Endodermal cell (in vitro differentiated cells): ENCODE measurements at regions not wholly inside any gene's neighbourhood (a gene's known extent, or its start where the extent isn't known, plus 50 kb on each side); places are given as distances from the start of the nearest gene placed in this dataset.
A peak's percentile ranks its signal among the peaks of the same experiment; 100 is the strongest.

ENCODE experiments used
- DNase-seq: peaks from one replicate; pipeline ENCODE4 v3.0.0-alpha.2; 2017
- H3K27ac ChIP-seq: 2 replicates; pipeline ENCODE4 v1.5.1; 2013; ENCODE audit warnings: mild to moderate bottlenecking, low read depth, low read length, moderate library complexity
- H3K27me3 ChIP-seq: 2 replicates; pipeline ENCODE4 v1.6.1; 2013; ENCODE audit warnings: mild to moderate bottlenecking, low read length, moderate library complexity; ENCODE audit not compliant: insufficient read depth, control insufficient read depth, poor library complexity, severe bottlenecking
- H3K36me3 ChIP-seq: 2 replicates; pipeline ENCODE4 v1.7.0; 2013; ENCODE audit warnings: mild to moderate bottlenecking, low read length, moderate library complexity; ENCODE audit not compliant: control insufficient read depth, insufficient read depth
- H3K4me1 ChIP-seq: one replicate; pipeline ENCODE4 v1.7.0; 2013; ENCODE audit warnings: low read length; ENCODE audit not compliant: control insufficient read depth, insufficient read depth
- H3K4me3 ChIP-seq: 2 replicates; pipeline ENCODE4 v1.5.1; 2013; ENCODE audit warnings: mild to moderate bottlenecking, low read length, moderate library complexity
- H3K9ac ChIP-seq: 2 replicates; pipeline ENCODE4 v1.6.1; 2013; ENCODE audit warnings: mild to moderate bottlenecking, low read length, moderate library complexity; ENCODE audit not compliant: poor library complexity, severe bottlenecking; ENCODE audit errors: extremely low read depth
- H3K9me3 ChIP-seq: 2 replicates; pipeline ENCODE4 v1.6.1; 2013; ENCODE audit warnings: mild to moderate bottlenecking, low read length, moderate library complexity; ENCODE audit not compliant: control insufficient read depth
- H3K27ac Mint-ChIP-seq: 2 replicates; pipeline ENCODE4 v1.8.0; 2020; ENCODE audit warnings: mixed read lengths
- H3K27me3 Mint-ChIP-seq: 2 replicates; pipeline ENCODE4 v1.8.0; 2021; ENCODE audit warnings: mild to moderate bottlenecking, mixed read lengths; ENCODE audit not compliant: insufficient read depth
- H3K36me3 Mint-ChIP-seq: 2 replicates; pipeline ENCODE4 v1.8.0; 2020; ENCODE audit warnings: low read depth, mixed read lengths
- H3K4me1 Mint-ChIP-seq: 2 replicates; pipeline ENCODE4 v1.8.0; 2020; ENCODE audit warnings: mixed read lengths
- H3K4me3 Mint-ChIP-seq: 2 replicates; pipeline ENCODE4 v1.8.0; 2020; ENCODE audit warnings: mild to moderate bottlenecking, moderate library complexity, mixed read lengths
- H3K9me3 Mint-ChIP-seq: 2 replicates; pipeline ENCODE4 v1.8.0; 2020; ENCODE audit warnings: mild to moderate bottlenecking, mixed read lengths
- WGBS, 2 experiments: methylation state at CpG; one replicate each; pipeline versions ENCODE4 v1.1.5 to v1.1.7; 2013; ENCODE audit warnings: missing lambda C conversion rate in 2 of 2, mixed read lengths in 1 of 2; ENCODE audit not compliant: insufficient coverage in 1 of 2, insufficient read length in 1 of 2; 5-methylcytosine and 5-hydroxymethylcytosine counted together
- TF ChIP-seq, protein P1 (sequence below): fragments of 200-600 bp; sonication (generic); conservative IDR thresholded peaks from 2 replicates; pipeline ENCODE4 v1.5.0; 2021; ENCODE audit warnings: antibody characterized with exemption, mild to moderate bottlenecking

DNA sequence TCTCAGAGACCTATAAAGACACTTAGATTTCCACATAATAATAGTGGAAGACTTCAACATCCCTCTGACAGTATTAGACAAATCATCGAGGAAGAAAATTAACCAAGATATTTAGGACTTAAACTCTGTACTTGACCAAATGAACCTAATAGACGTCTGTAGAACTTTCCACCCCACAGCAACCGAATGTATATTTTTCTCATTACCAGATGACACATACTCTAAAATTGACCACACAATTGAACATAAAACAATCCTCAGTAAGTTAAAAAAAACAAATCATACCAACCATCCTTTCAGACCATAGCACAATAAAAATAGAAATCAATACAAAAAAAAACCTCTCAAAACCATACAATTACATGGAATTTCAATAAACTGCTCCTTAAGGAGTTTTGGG, 201.0 kb downstream of the POSTN start:
- Histone ChIP-seq H3K27ac (no peak overlapping the region), H3K27me3 (no peaks in the 10 kb centered on the region), H3K4me3 (no peak overlapping the region), H3K9me3 (peaks cover 12% of the 10 kb centered on the region), H3K4me1 (no peaks in the 10 kb centered on the region), H3K9ac (no peak overlapping the region), H3K36me3 (no peaks in the 10 kb centered on the region)
- no peak overlapping the region for H3K27ac Mint-ChIP-seq
- no peak for DNase-seq
- H3K27me3 Mint-ChIP-seq, result peaks cover 1% of the 10 kb centered on the region
- TF ChIP-seq, protein P1, sequence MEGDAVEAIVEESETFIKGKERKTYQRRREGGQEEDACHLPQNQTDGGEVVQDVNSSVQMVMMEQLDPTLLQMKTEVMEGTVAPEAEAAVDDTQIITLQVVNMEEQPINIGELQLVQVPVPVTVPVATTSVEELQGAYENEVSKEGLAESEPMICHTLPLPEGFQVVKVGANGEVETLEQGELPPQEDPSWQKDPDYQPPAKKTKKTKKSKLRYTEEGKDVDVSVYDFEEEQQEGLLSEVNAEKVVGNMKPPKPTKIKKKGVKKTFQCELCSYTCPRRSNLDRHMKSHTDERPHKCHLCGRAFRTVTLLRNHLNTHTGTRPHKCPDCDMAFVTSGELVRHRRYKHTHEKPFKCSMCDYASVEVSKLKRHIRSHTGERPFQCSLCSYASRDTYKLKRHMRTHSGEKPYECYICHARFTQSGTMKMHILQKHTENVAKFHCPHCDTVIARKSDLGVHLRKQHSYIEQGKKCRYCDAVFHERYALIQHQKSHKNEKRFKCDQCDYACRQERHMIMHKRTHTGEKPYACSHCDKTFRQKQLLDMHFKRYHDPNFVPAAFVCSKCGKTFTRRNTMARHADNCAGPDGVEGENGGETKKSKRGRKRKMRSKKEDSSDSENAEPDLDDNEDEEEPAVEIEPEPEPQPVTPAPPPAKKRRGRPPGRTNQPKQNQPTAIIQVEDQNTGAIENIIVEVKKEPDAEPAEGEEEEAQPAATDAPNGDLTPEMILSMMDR, result no peak
- 92 to 96% methylated on average over 3 of the region's 3 CpGs for WGBS, 2 experiments
- peaks cover 16% of the 10 kb centered on the region for H3K9me3 Mint-ChIP-seq
- H3K36me3 Mint-ChIP-seq, result no peaks in the 10 kb centered on the region
- H3K4me1 Mint-ChIP-seq, result peaks cover 17% of the 10 kb centered on the region
- H3K4me3 Mint-ChIP-seq, result no peak overlapping the region

DNA sequence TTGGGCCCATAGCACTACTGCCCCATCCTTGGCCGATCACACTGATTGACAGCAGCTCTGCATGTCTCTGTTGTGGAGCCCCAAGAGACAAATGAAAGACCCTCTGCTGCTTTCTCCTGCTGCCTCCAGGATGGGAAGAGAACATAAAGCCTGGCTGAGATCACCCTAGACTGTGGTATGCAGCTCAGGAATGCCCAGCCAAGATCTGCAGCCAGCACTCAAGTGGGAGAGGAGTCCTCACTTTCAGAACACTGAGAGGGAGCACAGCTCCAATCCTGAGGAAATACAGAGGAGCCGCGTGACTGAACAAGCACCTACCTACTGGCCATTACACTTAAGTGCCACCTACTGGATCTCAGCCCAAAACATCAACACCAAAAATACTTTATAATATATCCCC, 203.0 kb downstream of the POSTN start:
- Histone ChIP-seq H3K4me3 (no peak overlapping the region), H3K9ac (no peak overlapping the region), H3K9me3 (peaks cover 1% of the 10 kb centered on the region), H3K36me3 (no peaks in the 10 kb centered on the region), H3K27ac (no peak overlapping the region), H3K27me3 (no peaks in the 10 kb centered on the region), H3K4me1 (no peaks in the 10 kb centered on the region)
- peaks cover 12% of the 10 kb centered on the region for H3K9me3 Mint-ChIP-seq
- H3K36me3 Mint-ChIP-seq, result no peaks in the 10 kb centered on the region
- 67 to 91% methylated on average over 2 to 3 of the region's 3 CpGs for WGBS, 2 experiments
- no peak overlapping the region for H3K27ac Mint-ChIP-seq
- TF ChIP-seq, protein P1, result no peak
- peak; percentile 41 for DNase-seq
- no peak overlapping the region for H3K4me3 Mint-ChIP-seq
- H3K4me1 Mint-ChIP-seq, result peaks cover 19% of the 10 kb centered on the region
- peaks cover 1% of the 10 kb centered on the region for H3K27me3 Mint-ChIP-seq

DNA sequence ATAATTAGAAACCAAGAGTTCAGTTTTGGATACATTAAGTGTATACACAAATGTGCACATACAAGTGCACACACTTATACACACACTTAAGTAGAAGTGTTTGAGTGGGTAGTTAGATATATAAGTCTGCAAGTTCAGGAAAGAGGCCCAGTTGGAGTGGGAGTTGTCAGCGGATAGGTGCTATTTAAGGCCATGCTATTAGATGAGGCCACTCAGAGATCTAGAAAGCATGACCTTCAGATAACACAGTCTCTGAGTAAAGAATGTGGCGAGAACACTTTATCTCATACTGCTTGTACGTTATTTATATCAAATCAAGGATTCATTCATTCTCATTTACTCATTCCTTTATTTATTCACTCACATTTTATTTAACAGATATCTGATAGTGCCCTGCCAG, 206.2 kb downstream of the POSTN start:
- H3K36me3 ChIP-seq, result no peaks in the 10 kb centered on the region
- TF ChIP-seq, protein P1, result no peak
- H3K4me3 ChIP-seq, result no peak overlapping the region
- H3K27me3 ChIP-seq, result peaks cover 4% of the 10 kb centered on the region
- H3K27ac Mint-ChIP-seq, result no peak overlapping the region
- H3K9ac ChIP-seq, result no peak overlapping the region
- no peak overlapping the region for H3K27ac ChIP-seq
- no peaks in the 10 kb centered on the region for H3K9me3 Mint-ChIP-seq
- no peaks in the 10 kb centered on the region for H3K36me3 Mint-ChIP-seq
- no peak for DNase-seq
- H3K4me1 ChIP-seq, result no peaks in the 10 kb centered on the region
- H3K4me1 Mint-ChIP-seq, result peaks cover 19% of the 10 kb centered on the region
- H3K27me3 Mint-ChIP-seq, result no peaks in the 10 kb centered on the region
- WGBS, 2 experiments, result 93 to 95% methylated on average over 3 of the region's 3 CpGs
- no peak overlapping the region for H3K4me3 Mint-ChIP-seq
- H3K9me3 ChIP-seq, result no peaks in the 10 kb centered on the region
